Testis (tissue), 2 donors: ENCODE measurements at regions not wholly inside any gene's neighbourhood (a gene's known extent, or its start where the extent isn't known, plus 50 kb on each side); places are given as distances from the start of the nearest gene placed in this dataset.

Experiments used
- DNase-seq: peaks from one replicate; pipeline ENCODE4 v3.0.0-alpha.2; 2019
- H3K27ac ChIP-seq, 2 donors: fragments of 200-600 bp; sonication (generic); one replicate each; pipeline ENCODE4 v1.5.1; 2019
- H3K27me3 ChIP-seq: fragments of 200-600 bp; sonication (generic); one replicate; pipeline ENCODE4 v1.5.1; 2019
- H3K36me3 ChIP-seq: fragments of 200-600 bp; sonication (generic); one replicate; pipeline ENCODE4 v1.5.1; 2017; ENCODE audit warnings: low read depth; ENCODE audit errors: missing control alignments
- H3K4me1 ChIP-seq: fragments of 200-600 bp; sonication (generic); one replicate; pipeline ENCODE4 v1.5.1; 2019
- H3K4me3 ChIP-seq, 2 donors: fragments of 200-600 bp; sonication (generic); one replicate each; pipeline ENCODE4 v1.5.1; 2017 to 2019
- H3K9me3 ChIP-seq: fragments of 200-600 bp; sonication (generic); one replicate; pipeline ENCODE4 v1.5.1; 2017
- CTCF ChIP-seq, 3 experiments: fragments of 450-650 bp in 2 of 3; fragments of 200-600 bp in 1 of 3; sonication (generic) in 1 of 3; IDR thresholded peaks; one replicate each; pipeline ENCODE4 v1.5.1; 2016 to 2019; ENCODE audit warnings: antibody characterized with exemption in 3 of 3, mild to moderate bottlenecking in 2 of 3, moderate library complexity in 1 of 3
- POLR2A ChIP-seq: fragments of 450-650 bp; IDR thresholded peaks from one replicate; pipeline ENCODE4 v1.6.1; 2017; ENCODE audit warnings: antibody characterized with exemption, mild to moderate bottlenecking, moderate library complexity
- WGBS, 2 donors: methylation state at CpG; one replicate each; pipeline ENCODE4 v1.1.5; 2018; 5-methylcytosine and 5-hydroxymethylcytosine counted together
- intact Hi-C: fragments of 100-400 bp; cut with DNase I; formaldehyde crosslinking; loops from one replicate; pipeline ENCODE4 v1.15.1; 2023; ENCODE audit warnings: low total_unique reads

GRCh38 chr14:97594306-97594705, 797.1 kb downstream of the VRK1 start:
- 95 to 96% methylated on average over 1 of the region's 1 CpG for WGBS, 2 donors
- H3K4me1 ChIP-seq, result no peaks in the 10 kb centered on the region
- H3K36me3 ChIP-seq, result no peaks in the 10 kb centered on the region
- H3K27ac ChIP-seq, result no peak overlapping the region
- DNase-seq, result no peak
- no peak overlapping the region for H3K4me3 ChIP-seq
- no peaks in the 10 kb centered on the region for H3K9me3 ChIP-seq
- H3K27me3 ChIP-seq, result no peaks in the 10 kb centered on the region
- TF ChIP-seq POLR2A, result no peak
- TF ChIP-seq CTCF (IDR thresholded peaks at IDR 0.05), result no peak
- intact Hi-C loops, result no loop called here

GRCh38 chr14:97602438-97603117, 805.4 kb downstream of the VRK1 start:
- intact Hi-C loops, result no loop called here
- no peak overlapping the region for H3K4me3 ChIP-seq
- H3K4me1 ChIP-seq, result no peaks in the 10 kb centered on the region
- DNase-seq, result no peak
- H3K36me3 ChIP-seq, result no peaks in the 10 kb centered on the region
- no peaks in the 10 kb centered on the region for H3K9me3 ChIP-seq
- H3K27me3 ChIP-seq, result no peaks in the 10 kb centered on the region
- TF ChIP-seq CTCF (IDR thresholded peaks at IDR 0.05) (no peak), POLR2A (no peak)
- 36 to 60% methylated on average over 13 of the region's 13 CpGs for WGBS, 2 donors
- H3K27ac ChIP-seq, result no peak overlapping the region

- no peaks in the 10 kb centered on the region for H3K27me3 ChIP-seq
- H3K9me3 ChIP-seq, result no peaks in the 10 kb centered on the region
- no peaks in the 10 kb centered on the region for H3K4me1 ChIP-seq
- TF ChIP-seq POLR2A, result no peak
- no peak for TF ChIP-seq CTCF (IDR thresholded peaks at IDR 0.05)
- DNase-seq, result no peak
- WGBS, 2 donors, result 85 to 87% methylated on average over 3 of the region's 3 CpGs
- intact Hi-C loops, result no loop called here
- H3K36me3 ChIP-seq, result no peaks in the 10 kb centered on the region
- no peak overlapping the region for H3K4me3 ChIP-seq
- H3K27ac ChIP-seq, result no peak overlapping the region
Observed at GRCh38 chr14:97603201-97603600, 806.0 kb downstream of the VRK1 start.

- no peaks in the 10 kb centered on the region for H3K4me1 ChIP-seq
- H3K9me3 ChIP-seq, result no peaks in the 10 kb centered on the region
- DNase-seq, result no peak
- H3K27me3 ChIP-seq, result no peaks in the 10 kb centered on the region
- no peak overlapping the region for H3K27ac ChIP-seq
- no peak overlapping the region for H3K4me3 ChIP-seq
- intact Hi-C loops, result no loop called here
- no peak for TF ChIP-seq CTCF (IDR thresholded peaks at IDR 0.05)
- TF ChIP-seq POLR2A, result no peak
- 88 to 90% methylated on average over 6 of the region's 6 CpGs for WGBS, 2 donors
- H3K36me3 ChIP-seq, result no peaks in the 10 kb centered on the region
Observed at GRCh38 chr14:97604731-97605130, 807.5 kb downstream of the VRK1 start.

- Histone ChIP-seq H3K27me3 (no peaks in the 10 kb centered on the region), H3K4me3 (no peak overlapping the region), H3K4me1 (no peaks in the 10 kb centered on the region), H3K9me3 (no peaks in the 10 kb centered on the region), H3K27ac (no peak overlapping the region), H3K36me3 (no peaks in the 10 kb centered on the region)
- intact Hi-C loops, result no loop called here
- DNase-seq, result no peak
- 80 to 81% methylated on average over 3 of the region's 3 CpGs for WGBS, 2 donors
- TF ChIP-seq POLR2A, result no peak
- TF ChIP-seq CTCF (IDR thresholded peaks at IDR 0.05), result no peak
Observed at GRCh38 chr14:97618401-97618800, 821.2 kb downstream of the VRK1 start.
